AG04450 (cell line): ENCODE measurements at regions not wholly inside any gene's neighbourhood (a gene's known extent, or its start where the extent isn't known, plus 50 kb on each side); places are given as distances from the start of the nearest gene placed in this dataset.

Source experiments
- CTCF ChIA-PET: fragments of 300-600, 350-600 bp; formaldehyde crosslinking; extraction: SDS; loops from one replicate; lab custom pipeline; 2022; ENCODE audit warnings: antibody characterized with exemption, inconsistent platforms; lab: Charles Lee
- POLR2A ChIA-PET: fragments of 350-600 bp; formaldehyde crosslinking; extraction: SDS; loops from one replicate; lab custom pipeline; 2021; ENCODE audit warnings: antibody characterized with exemption, inconsistent platforms; lab: Yijun Ruan, JAX
- DNase-seq: peaks from one replicate; pipeline ENCODE4 v3.0.0-alpha.2; 2011; ENCODE audit warnings: low read depth, low spot score
- H3K27ac ChIP-seq: one replicate; pipeline ENCODE4 v1.5.1; 2012; ENCODE audit warnings: low read depth, low read length, control low read depth
- H3K27me3 ChIP-seq: one replicate; pipeline ENCODE4 v1.6.0; 2012; ENCODE audit warnings: low read length; ENCODE audit not compliant: control insufficient read depth, insufficient read depth
- H3K4me3 ChIP-seq: 2 replicates; pipeline ENCODE4 v1.5.1; 2011; ENCODE audit warnings: mild to moderate bottlenecking, low read depth, low read length, control low read depth
- H3K9me3 ChIP-seq: 2 replicates; pipeline ENCODE4 v1.5.1; 2012; ENCODE audit warnings: low read length; ENCODE audit not compliant: control insufficient read depth, insufficient read depth
- TF ChIP-seq, protein P1 (sequence below): IDR thresholded peaks from 2 replicates; pipeline ENCODE4 v1.5.1; 2011; ENCODE audit warnings: low read depth, low read length, control low read depth, inconsistent platforms

DNA sequence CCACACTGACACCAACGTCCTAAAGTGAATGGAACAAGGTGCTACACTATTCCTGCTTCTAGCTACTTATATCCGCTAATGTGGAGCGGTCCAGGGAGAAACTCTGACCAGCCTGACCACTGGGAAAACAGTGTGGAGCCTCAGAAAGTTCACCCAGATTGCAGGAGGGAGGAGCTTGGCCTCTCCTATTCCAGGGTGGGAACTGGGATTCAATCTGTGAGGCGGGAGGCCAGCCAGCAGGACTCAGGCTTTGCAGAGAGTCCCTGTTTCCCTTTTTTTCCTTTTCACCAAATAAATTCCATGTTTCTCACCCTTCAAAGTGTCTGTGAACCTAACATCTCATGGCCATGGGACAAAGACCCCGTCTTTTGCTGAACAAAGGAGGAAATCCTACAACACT lies 86.4 kb upstream of the SEMA3C start:
- Histone ChIP-seq H3K9me3 (no peaks in the 10 kb centered on the region), H3K27me3 (no peaks in the 10 kb centered on the region), H3K27ac (no peak overlapping the region), H3K4me3 (no peak overlapping the region)
- POLR2A ChIA-PET, result no interaction called here
- CTCF ChIA-PET, result interaction anchor here (0.6 kb wide), 1 partner anchor 37 kb away, joined by 3 read pairs; no protein-coding TSS in a partner anchor
- no peak for DNase-seq
- TF ChIP-seq, protein P1, sequence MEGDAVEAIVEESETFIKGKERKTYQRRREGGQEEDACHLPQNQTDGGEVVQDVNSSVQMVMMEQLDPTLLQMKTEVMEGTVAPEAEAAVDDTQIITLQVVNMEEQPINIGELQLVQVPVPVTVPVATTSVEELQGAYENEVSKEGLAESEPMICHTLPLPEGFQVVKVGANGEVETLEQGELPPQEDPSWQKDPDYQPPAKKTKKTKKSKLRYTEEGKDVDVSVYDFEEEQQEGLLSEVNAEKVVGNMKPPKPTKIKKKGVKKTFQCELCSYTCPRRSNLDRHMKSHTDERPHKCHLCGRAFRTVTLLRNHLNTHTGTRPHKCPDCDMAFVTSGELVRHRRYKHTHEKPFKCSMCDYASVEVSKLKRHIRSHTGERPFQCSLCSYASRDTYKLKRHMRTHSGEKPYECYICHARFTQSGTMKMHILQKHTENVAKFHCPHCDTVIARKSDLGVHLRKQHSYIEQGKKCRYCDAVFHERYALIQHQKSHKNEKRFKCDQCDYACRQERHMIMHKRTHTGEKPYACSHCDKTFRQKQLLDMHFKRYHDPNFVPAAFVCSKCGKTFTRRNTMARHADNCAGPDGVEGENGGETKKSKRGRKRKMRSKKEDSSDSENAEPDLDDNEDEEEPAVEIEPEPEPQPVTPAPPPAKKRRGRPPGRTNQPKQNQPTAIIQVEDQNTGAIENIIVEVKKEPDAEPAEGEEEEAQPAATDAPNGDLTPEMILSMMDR, result no peak

DNA sequence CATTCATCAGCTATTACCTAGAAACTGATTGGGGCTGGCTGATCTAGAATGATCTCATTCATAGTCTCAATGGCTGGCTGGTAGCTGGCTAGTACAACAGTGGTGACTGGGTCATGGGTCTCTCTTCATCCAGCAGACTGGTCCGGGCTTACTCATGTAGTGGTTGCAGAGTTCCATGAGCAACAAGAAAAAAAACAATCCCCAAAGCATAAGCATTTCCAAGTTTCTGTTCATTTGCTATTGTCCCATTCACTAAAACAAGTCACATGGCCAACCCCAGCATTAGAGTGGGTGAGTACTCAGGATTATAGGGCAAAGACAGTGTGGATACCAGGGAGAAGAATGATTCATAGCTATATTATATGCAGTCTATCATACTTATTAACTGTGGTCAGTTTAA lies 85.2 kb upstream of the SEMA3C start:
- DNase-seq, result no peak
- Histone ChIP-seq H3K27me3 (no peaks in the 10 kb centered on the region), H3K27ac (no peak overlapping the region), H3K4me3 (no peak overlapping the region), H3K9me3 (no peaks in the 10 kb centered on the region)
- POLR2A ChIA-PET, result no interaction called here
- CTCF ChIA-PET, result no interaction called here
- TF ChIP-seq, protein P1, result no peak

DNA sequence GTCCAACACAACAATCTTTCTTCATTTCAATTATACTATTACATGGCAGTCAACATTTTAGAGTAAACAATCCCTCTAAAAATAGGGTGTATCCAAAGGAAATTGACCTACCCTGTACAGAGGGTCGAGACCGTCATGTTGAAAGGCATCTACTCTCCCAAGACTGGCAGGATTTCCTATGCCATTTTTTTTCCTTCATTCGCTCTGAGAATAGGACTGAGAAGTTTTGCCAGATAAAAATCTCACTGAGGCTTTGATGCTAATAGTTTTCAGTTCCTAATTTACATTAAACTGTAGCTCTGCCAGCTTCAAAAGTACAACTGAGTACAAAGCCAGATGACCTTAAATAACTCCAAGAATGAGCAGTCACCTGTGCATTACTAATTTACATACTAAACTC lies 84.5 kb upstream of the SEMA3C start:
- ChIA-PET CTCF (no interaction called here), POLR2A (no interaction called here)
- H3K9me3 ChIP-seq, result no peaks in the 10 kb centered on the region
- H3K4me3 ChIP-seq, result no peak overlapping the region
- TF ChIP-seq, protein P1, result no peak
- H3K27me3 ChIP-seq, result no peaks in the 10 kb centered on the region
- H3K27ac ChIP-seq, result no peak overlapping the region
- no peak for DNase-seq

DNA sequence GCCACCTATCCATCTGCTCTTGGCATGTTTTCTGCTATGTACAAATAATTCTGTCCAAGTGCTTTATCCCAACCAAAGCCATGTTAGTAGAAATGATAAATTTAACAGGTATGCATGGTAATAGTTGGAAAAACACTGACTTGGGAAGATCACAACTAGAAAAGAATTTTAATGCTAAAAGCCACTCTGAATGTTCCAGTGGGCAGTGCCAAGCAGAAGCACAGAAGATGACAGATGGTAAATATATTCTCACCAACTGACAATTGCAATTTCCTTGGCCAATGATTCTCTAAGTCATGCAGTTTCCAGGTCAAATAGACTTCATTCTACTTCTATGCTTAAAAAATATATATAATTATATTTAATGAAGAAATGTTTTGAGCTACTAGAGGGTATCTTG lies 83.6 kb upstream of the SEMA3C start:
- ChIA-PET CTCF (no interaction called here), POLR2A (no interaction called here)
- H3K27ac ChIP-seq, result no peak overlapping the region
- no peaks in the 10 kb centered on the region for H3K27me3 ChIP-seq
- TF ChIP-seq, protein P1, result no peak
- no peak overlapping the region for H3K4me3 ChIP-seq
- no peak for DNase-seq
- no peaks in the 10 kb centered on the region for H3K9me3 ChIP-seq

DNA sequence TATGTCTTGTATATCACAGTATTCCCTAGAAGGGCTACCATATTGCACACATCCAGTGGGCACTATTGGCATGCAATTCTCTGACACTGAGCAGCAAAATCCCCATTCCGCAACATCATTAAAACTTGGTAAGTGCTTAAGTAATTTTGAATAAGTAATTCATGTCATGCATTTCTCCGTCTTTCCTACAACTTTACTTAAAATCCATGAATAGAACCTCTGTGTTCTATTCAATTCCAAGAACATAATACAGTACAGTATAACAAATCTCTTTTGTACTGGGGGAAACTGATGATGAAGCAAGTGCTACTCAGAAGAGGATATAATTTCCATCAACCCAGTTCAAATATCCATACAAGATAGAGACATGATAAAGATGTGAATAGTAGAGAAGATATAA lies 80.9 kb upstream of the SEMA3C start:
- ChIA-PET CTCF (no interaction called here), POLR2A (no interaction called here)
- no peaks in the 10 kb centered on the region for H3K27me3 ChIP-seq
- no peak overlapping the region for H3K4me3 ChIP-seq
- DNase-seq, result no peak
- TF ChIP-seq, protein P1, result no peak
- no peaks in the 10 kb centered on the region for H3K9me3 ChIP-seq
- H3K27ac ChIP-seq, result no peak overlapping the region
